Limb (tissue), 2 donors: ENCODE measurements at regions not wholly inside any gene's neighbourhood (a gene's known extent, or its start where the extent isn't known, plus 50 kb on each side); places are given as distances from the start of the nearest gene placed in this dataset.
A peak's percentile ranks its signal among the peaks of the same experiment; 100 is the strongest.

Experiments
- DNase-seq, 2 donors: peaks; one replicate each; pipeline ENCODE4 v3.0.0-alpha.2; 2016; ENCODE audit errors: extremely low spot score in 2 of 2

DNA sequence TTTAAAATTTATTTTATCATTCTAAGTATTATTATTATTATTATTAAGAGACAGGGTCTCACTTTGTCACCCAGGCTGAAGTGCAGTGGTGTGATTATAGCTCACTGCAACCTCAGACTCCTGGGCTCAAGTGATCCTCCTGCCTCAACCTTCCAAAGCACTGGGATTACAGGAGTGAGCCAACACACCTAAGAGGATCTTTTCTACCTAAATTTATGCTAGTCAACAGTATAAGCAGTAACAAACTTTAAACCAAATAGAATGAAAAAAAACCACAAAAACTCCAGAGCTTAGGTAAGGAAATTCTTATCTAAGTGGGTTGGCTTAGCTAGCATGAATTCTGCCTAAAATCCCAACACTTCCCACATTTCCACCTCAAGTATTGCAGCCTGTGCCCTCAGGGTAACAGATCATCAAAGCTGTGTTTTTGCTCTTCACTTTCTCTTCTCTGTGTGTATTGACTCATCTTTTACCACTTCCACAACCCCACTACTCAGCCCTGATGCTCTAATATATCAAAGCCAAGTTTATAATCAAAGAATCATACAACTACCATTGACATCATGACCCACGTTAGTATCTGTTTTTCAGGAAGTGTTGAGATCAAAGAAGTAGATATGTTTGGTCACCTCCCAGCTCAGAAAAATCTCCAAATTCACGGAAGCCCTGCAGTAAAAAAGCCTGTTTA is 93.7 kb upstream of the SPON1 start:
- no peak for DNase-seq

DNA sequence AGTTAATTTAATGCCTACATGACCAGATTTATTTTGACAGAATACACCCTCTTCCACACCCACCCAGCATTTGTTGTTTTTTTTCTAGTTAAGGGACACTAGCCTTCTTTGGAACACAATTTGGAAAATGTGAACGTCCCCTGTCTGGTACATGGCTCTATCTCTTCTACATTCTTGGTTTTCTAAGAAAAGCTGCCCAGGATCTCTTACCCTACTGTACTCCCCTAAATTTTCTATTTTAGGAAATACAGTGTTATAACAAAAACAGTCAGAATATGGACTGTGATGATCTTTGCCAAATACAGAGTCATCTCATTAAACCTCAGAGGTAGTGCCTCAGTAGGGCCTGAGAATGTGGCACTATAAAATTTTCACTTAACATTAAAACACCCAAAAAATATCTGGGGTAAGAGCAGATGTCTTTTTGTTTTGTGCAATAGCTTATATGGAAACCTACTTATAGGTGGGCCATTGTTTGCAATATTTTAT is 93.1 kb upstream of the SPON1 start:
- DNase-seq: no peak

DNA sequence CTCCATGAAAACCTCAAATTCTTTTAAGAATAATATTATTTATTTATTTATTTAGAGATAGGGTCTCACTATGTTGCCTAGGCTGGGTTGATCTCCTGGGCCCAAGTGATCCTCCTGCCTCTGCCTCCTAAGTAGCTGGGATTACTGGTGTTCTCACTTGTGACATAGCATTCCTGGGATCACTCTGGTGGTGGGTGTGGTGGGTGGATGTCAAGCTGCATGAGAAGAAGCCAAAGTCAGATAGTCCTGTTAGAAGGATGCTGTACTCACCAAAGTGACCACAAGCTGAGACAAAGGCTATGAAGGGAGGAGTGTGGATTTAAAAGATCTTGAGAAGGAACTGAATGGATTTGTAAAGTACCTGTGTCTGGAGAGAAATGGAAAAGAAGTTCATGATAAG is 87.9 kb upstream of the SPON1 start:
- DNase-seq: no peak

DNA sequence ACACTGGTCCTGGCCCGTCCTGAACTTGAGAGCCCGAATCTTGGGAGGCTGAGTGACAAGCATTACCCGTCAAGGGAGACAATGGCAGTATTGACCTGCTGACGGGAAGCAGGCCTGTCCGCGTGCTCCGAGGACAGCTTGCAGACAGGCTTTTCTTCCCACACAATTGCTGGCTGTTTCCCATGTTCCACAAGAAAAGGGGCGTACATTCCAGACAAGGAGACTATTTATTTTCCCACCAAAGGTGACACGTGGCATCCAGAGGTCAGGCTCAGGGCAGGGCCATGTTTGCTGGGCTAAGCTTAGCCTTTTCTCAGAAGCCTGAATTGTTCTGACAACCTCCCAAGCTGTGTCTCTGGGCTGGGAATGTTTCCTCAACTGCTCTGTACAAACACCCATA is 86.9 kb upstream of the SPON1 start:
- DNase-seq: no peak

DNA sequence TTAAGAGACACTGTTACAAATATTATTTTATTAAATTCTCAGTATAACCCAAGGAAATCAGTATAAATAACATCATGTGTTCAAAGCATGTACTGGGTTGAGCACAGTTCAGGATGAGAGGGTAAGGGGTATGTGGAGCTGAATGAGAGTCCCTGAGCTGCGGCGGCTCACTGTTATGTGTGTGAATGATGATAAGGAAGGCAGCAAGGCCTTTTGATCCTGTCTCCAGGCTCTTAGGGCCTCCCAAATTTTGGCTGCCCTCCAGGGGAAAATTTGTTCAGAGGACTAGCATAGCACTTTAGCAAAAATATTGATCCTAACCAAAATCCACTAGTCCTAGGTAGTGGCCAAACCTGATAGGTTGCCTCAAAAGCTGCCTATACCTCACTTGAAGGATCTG is 86.1 kb upstream of the SPON1 start:
- no peak for DNase-seq

DNA sequence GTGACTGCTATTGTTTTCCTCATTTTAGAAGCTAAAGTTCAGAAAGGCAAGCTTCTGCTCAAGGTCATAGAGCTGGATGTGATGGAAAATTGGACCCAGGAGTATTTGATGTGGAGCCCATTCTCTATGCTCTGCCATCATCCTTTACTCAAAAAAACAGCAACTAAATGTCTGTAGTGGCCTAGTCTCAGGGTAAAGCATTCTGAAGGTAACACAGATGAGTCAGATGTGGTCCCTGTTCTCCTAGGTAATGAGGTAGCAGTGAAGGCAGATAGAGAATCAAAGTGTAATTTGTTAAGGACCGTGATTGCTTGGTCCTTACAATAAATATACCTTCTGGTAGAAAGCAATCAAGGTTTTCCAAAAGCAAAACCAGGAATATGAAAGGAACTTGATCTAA is 84.4 kb upstream of the SPON1 start:
- DNase-seq: no peak

DNA sequence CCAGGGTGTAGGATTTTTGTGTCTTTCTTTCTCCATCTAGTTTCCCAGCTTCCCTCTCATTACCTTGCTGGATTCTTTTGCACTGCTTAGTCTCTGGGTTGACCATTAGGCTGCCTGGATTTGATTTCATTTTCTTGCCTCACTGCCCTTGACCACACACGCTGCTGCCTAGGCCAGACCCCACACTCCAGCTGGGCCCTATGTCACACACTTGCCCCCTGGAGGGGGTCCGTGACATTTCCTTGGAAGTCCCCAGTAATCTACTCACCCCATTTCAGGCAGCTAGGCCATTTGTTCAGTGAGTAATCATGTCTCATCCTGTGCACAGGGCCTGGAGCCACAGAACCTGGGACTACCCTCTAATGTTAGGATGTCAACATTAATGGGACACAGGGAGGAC is 81.9 kb upstream of the SPON1 start:
- no peak for DNase-seq

DNA sequence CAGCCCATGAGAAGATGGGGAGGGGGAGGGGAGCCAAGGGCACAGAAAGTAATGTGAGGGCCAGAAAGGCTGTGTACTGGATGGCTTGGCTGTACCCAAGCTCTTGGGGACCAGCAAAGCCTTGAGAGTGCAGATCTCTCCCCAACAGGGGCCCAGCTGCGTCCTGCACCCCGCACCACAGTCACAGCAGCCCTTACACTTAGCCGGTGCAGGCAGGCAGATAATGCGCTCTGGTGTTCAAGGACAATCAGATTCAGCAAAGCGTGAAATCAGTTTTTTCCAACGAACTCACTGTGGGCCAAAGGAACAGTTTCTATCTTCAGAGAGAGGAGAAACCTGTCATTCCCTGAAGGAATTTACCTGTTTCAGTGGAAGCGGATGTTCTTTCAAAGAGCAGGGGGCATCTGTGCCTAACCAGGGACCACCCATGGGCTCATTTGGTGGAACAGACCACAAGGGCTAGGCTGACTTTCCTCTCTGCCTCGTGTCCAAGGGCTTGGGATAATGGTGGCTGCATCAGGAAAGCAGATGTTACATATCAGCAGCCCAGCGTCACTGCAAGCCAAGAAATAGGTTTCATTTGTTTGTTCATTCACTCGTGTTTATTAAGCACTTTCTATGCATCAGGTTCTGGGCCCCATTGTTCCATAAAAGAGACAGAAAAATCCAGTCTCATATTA is 81.2 kb upstream of the SPON1 start:
- DNase-seq: no peak

DNA sequence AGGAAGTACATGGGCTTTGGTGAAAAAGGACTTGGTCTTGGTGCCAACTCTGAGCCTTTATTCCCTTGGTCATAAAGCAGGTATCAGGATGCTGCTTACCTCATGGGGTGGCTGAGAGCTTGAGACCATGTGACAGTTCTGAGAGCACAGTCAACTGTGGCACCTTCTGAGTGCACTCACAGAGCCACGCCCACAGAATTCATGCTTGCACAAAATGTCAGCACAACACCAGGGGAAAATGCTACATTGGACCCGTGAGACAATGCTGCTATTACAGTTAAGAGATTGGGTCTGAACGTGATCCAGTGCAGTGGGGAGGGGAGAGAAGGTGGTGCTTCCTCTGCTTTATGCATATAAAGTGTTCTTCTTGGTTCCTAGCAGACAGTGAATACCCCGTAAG is 79.5 kb upstream of the SPON1 start:
- no peak for DNase-seq

DNA sequence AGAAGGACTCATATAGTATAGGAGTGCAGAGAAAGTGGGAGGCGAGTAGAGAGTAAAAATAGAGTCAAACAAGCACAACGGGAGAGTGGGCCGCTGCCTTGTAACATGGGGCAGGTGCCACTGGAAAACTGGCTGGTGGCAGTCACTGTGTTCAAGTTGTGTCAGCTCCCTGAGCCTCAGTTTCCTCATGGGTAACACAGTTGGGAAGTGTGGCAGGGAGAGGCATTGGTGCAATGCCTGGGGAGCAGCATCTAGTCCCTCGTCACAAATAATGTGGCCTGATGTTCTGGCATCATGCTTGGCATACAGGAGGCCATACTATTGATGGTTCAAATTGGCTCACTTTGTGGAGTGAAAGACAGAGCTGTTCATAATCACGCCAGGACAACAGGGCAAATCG is 78.9 kb upstream of the SPON1 start:
- DNase-seq: no peak

DNA sequence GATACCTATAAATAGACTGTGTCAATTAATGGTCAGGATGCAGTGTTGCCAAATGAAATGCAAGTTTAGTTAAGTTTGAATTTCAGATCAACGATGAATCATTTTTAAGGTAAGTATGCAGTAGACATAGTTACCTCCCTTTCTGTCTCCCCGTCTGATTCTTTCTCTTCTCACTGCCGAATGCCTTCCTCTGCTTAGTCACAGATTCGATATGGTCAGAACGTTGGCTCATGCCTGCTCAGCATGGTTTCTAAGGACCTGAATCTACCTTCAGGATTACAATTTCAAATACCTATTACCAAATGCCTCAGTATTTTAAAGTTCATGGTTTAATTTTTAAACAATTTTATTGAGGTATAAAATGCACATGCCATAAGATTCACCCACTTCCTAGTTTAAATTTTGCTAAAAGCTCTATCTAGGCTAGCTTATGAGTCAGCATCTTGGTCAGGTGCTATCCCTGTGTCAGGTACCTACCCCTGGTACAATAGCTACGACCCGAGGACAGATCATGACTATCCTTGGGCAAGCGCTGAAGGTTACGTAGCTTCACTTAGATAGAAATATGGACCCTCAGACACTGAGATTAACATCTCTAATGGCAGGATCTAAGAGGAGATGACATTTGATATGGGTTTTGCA is 78.2 kb upstream of the SPON1 start:
- DNase-seq: no peak

DNA sequence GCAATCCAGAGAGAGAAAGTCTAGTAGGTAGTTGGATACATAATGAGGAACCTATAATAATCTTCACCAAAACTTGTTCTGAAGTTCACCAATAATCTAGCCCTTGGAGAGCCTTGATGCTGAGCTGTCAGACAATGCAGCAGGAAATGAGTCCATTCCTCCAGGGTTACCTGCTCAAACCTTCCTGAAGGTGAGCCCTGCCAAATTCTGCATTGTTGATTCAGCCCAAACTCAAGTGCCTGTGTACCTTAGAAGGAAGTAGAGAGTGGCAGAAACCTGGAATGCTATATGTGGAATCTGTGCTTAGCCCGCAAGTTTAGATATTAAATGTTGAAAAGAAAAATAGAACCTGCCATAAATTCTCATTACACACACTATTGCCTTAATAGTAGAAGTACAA is 77.4 kb upstream of the SPON1 start:
- DNase-seq: no peak

DNA sequence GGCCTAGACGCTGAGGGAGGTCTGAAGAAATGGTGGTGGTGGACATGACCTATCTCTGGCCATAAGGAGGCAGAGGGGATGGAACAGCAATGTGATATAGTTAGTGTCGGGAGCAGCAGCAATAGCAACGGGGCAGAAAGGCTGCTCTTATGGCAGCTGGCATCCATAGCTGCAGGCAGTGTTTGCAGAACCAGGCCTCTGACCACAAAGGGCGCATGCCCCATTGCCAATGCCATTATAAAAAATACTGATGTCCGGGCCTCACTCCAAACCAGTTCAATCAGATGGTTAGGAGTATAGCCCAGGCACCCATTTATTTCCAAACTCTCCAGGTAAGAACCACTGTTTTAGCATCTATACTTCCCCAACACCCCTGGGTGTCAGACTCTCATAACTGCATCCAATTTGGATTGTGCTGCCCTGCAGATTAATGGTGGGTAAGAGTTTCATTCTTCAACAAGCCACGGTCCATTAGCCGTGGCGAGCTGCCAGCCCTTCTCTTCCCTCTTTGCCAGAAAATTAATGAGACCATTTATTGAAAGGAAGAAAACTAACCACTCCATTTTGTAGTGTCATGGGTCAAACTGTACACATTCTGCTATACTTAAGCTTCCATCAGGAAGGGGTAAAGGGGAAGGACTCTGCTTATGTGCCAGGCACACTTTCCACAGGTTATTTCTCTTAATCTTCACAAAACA is 72.8 kb upstream of the SPON1 start:
- DNase-seq: peak in 1 of 2 donors; percentile 53

DNA sequence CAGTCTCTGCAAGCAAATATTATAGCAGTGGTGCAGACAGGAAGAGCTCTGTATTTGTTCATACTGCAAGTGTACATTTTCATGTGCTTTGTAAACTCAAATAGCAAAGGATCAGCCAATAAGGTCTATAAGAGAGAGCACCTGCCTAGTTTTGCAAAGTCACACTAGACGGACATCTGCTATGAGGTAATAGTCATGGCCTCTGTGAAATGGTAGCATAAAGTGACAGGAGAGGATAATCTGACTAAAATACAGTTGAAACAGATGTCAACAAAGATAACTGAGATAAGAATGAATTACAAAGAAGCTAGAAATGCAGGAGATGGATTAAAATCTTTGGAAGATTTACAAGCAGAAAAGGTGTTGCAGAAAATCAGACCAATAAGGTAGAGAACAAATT is 70.6 kb upstream of the SPON1 start:
- no peak for DNase-seq

DNA sequence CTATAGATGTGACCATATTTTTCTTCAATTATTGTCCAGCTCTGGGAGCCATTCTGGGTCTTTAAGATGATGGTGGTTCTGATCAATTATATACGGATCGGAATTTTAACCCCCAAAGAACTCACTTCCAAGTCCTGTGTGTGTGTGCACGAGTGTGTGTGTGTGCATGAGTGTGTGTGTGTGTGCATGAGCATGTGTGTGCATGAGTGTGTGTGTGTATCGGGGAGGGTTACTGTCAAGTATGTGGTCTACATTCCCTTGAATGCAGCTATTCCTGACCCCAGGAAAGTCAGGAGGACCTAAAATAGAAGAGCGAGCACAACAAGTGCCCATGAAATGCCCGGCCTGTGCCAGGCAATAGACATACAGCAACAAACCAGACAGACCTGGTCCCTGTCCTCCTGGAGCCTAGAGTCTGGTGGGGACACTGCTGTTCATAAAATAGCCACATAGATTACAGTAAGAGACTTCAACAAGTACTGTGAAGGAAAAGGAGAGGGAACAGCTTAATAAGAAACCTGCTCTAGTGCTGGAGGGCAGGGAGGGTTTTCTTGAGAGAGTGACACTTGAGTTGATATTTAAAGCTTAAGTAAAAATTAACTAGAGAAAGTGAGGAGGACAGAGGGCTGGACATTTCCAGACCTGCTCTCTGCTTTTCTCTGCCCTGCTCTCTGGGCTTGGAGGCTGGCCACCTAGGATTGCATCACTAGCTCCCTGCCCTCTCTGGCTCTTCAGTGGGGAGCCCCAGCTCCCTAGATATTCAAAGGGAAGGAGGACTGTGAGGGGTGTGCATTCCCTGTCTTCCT is 66.1 kb upstream of the SPON1 start:
- no peak for DNase-seq

DNA sequence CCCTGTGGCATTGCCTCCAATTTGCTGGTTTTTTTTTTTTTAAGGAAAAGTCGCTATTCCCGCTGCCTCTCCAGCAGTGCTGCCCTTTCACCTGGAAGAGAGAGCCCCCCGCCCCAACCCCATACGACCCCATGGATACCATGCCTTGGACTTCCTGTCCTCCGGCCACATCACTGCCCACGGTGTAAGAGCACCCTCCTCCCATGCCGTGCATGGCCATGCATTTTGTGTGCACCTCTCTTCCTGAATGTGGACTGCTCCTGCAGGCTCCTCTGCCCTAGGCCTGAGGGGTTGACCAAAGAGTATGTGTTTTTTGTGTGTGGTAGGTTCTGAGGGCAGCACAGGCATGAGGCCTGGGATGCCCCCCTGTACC is 65.6 kb upstream of the SPON1 start:
- DNase-seq: no peak

DNA sequence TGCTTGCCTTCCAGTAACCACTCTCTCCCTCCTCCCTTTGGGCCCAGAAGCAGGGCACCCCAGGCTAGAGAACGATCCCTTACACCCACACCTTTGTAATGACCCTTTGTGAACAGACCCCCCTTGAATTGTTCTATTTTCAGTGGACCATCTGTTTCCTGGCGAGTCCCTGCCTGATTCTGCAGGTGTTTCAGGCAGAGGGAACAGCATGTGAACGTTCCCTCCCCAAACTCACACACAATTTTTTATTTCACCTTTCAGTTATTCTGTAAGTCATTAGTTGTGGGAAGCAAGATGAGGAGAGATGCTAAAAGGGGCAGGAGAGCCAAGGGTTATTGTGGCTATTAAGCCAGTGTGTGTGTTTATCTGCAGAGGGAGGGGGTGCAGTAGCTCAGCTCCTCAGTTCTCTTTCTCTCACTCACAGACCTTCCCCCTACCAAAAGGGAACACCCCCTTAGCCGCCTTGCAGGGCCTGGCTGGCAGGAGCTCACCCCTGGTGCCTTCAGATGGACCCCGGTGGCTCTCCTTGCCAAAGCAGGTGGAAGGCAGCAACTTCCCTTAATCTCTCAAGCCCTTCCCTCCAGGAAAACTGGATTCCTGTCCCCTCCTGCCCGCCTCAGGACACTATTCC is 64.8 kb upstream of the SPON1 start:
- no peak for DNase-seq

DNA sequence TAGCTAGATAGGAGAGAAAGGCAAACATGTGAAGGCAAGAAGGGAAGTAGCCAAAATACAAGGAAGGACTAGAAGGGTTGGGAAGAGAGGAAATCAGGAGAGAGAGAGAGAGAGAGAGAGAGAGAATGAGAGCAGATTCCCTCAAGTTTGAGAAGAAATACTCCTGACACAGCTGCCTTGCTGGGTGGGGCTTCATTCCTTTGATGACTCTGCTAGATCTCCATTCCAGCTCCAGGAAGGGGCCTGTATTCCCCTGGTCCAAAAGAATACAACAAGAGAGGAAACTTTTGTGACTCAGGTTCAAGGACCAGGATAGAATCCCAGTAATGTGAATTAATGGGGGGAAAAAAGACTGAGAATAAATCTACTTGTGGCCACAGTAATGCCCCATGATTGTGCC is 62.9 kb upstream of the SPON1 start:
- no peak for DNase-seq

DNA sequence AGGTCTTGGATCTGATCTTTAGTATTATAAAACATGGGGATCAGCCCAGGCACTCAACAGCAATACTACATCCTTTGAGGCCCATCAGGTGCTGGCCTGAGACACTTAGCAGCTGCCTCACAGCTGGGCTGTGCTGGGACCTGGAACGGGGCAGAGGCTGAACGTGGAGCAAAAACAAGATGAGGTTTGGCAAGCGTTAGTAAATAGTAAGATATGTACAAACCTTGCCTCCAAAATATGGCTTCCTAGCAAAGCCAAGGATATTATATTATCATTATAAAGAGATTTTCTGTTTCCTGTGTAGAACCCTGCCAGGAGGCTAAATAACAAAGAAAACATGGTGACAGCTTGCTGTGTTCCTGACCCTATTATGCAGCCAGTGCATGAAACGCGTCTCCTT is 60.0 kb upstream of the SPON1 start:
- DNase-seq: peak in 1 of 2 donors; percentile 66

DNA sequence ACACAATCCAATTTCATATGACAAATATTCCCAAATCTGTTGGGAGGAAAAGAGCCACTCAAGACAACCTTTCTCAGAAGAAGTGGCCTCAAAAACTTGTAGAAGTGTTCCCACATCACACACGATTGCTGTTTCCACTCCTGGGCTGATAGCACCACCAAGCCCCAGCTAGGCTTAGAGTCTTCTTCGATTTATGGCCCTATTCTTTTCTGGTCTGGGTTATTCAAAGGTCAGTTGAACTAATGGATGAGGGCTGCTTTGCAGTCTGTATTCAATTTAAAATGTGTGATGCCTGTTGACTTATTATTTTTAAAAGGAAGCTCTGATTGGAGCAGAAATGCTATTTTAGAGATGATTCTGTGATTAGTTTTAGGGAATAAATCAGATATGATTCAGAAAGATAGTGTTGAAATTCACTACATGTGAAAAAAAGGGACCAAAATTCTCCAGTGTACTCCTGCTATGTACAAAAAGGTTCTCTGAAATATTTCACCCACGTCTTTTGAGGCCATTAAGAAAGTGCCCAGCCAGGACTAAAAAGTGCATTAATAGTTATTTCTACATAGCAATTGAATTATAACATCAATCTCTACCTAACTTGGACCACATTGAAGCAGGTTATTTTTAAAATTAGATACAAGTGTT is 57.3 kb upstream of the SPON1 start:
- no peak for DNase-seq

DNA sequence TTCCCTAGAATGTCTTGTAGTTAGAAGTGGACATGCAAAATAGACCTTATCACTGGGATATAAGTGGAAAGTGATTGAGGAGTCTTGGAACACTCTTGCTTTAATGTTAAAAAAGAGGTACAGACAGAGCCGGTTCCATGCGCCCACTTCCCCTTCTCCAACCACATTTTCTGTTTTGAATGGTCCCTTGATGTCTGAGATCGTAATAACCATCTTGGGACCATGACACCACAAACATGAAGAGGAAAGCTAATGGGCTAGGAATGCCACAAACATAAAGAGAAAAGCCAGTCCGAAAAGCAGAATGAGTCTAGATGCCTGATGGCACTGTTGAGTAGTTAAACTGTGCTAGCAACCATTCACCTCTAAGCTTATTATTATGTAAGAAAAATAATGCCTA is 54.8 kb upstream of the SPON1 start:
- DNase-seq: no peak
